HL-60 (cell line): ENCODE measurements at regions not wholly inside any gene's neighbourhood (a gene's known extent, or its start where the extent isn't known, plus 50 kb on each side); places are given as distances from the start of the nearest gene placed in this dataset.

Experiments
- CTCF ChIP-seq: IDR thresholded peaks from one replicate; pipeline ENCODE4 v1.5.1; 2011; ENCODE audit warnings: low read length, control low read depth, inconsistent platforms; ENCODE audit not compliant: insufficient read depth
- POLR2AphosphoS5 ChIP-seq: IDR thresholded peaks from 2 replicates; pipeline ENCODE4 v1.6.1; 2012; ENCODE audit warnings: low read depth
- REST ChIP-seq: IDR thresholded peaks from 2 replicates; pipeline ENCODE4 v1.6.1; 2012; ENCODE audit warnings: low read depth; ENCODE audit not compliant: insufficient replicate concordance

- TF ChIP-seq CTCF, result no peak
- no peak for TF ChIP-seq POLR2AphosphoS5
- no peak for TF ChIP-seq REST
Measured at GRCh38 chr9:80926611-80927010, 762.7 kb downstream of the TLE1 start.
